ENCODE measurements at regions not wholly inside any gene's neighbourhood (a gene's known extent, or its start where the extent isn't known, plus 50 kb on each side); places are given as distances from the start of the nearest gene placed in this dataset.

GRCh38 chr5:135174315-135175096 lies 140.5 kb upstream of the PITX1 start:
- WGBS (ENCODE audit: low lambda C conversion rate): 87% methylated on average over 8 of the region's 8 CpGs
- ATAC-seq: peak; percentile 52
- CTCF ChIA-PET (ENCODE audit: low intra/inter-chr PET ratio, low total read pairs): no interaction called here

More at GRCh38 chr5:135174315-135175096, 140.5 kb upstream of the PITX1 start:
- Histone ChIP-seq H3K4me1 (ENCODE audit: insufficient read depth, low read length) (peaks cover 18% of the 10 kb centered on the region), H3K79me2 (ENCODE audit: insufficient read depth, low read length) (no peaks in the 10 kb centered on the region), H3K4me3 (replicated peaks in 1 of 3; ENCODE audit: insufficient read depth in 1 of 3, low read depth in 2 of 3, low read length in 3 of 3) (no peak overlapping the region), H3K36me3 (replicated peaks in 1 of 2; ENCODE audit: control insufficient read depth in 1 of 2, insufficient read depth in 2 of 2, low read length in 2 of 2) (no peaks in the 10 kb centered on the region), H3K27ac (ENCODE audit: extremely low read length, insufficient read depth, low read length) (no peak overlapping the region), H4K20me1 (ENCODE audit: insufficient read depth, low read length) (no peaks in the 10 kb centered on the region), H3K4me2 (ENCODE audit: low read depth, low read length) (no peak overlapping the region), H3K9ac (ENCODE audit: insufficient read depth, low read depth, low read length) (no peak overlapping the region), H2AFZ (ENCODE audit: low read length) (no peak overlapping the region), H3K27me3 (ENCODE audit: control insufficient read depth in 1 of 2, insufficient read depth in 2 of 2, low read length in 2 of 2) (no peaks in the 10 kb centered on the region), H3K9me3 (ENCODE audit: low read length) (no peaks in the 10 kb centered on the region)
- in situ Hi-C loops (cut with HindIII; ENCODE audit: extremely low pct_ligation_motif_present, low pct_unique_long_range_greater_than_20kb) (no loop called here), intact Hi-C loops (cut with micrococcal nuclease; ENCODE audit: unreplicated experiment) (no loop called here)
- FAIRE-seq: peak; percentile 12
- TF ChIP-seq STAG1 (CRISPR knock-in tag; IDR thresholded peaks at IDR 0.05) (peak; percentile 56), CTCF (CRISPR knock-in tag; IDR thresholded peaks at IDR 0.05) (peak; percentile 52), ZNF569 (CRISPR knock-in tag; IDR thresholded peaks at IDR 0.05; ENCODE audit: borderline replicate concordance) (no peak), RAD21 (CRISPR knock-in tag; IDR thresholded peaks at IDR 0.05) (peak; percentile 18; the same call in 1 of the 2 replicates), ELF3 (CRISPR knock-in tag; IDR thresholded peaks at IDR 0.05) (no peak), ZBTB1 (CRISPR knock-in tag; IDR thresholded peaks at IDR 0.05; ENCODE audit: borderline replicate concordance) (no peak), ZNF629 (CRISPR knock-in tag; conservative IDR thresholded peaks at IDR 0.05) (peak; percentile 63), ZNF230 (CRISPR knock-in tag; IDR thresholded peaks at IDR 0.05) (no peak), RFXANK (CRISPR knock-in tag; IDR thresholded peaks at IDR 0.05) (no peak), FOXK2 (IDR thresholded peaks at IDR 0.05) (no peak), SMC3 (IDR thresholded peaks at IDR 0.05; ENCODE audit: low read length) (peak; percentile 17; the same call in 1 of the 2 replicates), HOMEZ (CRISPR knock-in tag; IDR thresholded peaks at IDR 0.05; ENCODE audit: low read depth) (no peak)
- no TSS peak for BruUV-seq (replicated peaks)
- POLR2A ChIA-PET: interaction anchor here (1.2 kb wide), 1 partner anchor 17 kb away, joined by 3 read pairs; no protein-coding TSS in a partner anchor
- no peak for DNase-seq (ENCODE audit: low spot score)

Data from HepG2 (cell line).